ENCODE measurements at regions not wholly inside any gene's neighbourhood (a gene's known extent, or its start where the extent isn't known, plus 50 kb on each side); places are given as distances from the start of the nearest gene placed in this dataset.

GRCh38 chr1:165988817-165989216 is 161.4 kb downstream of the UCK2 start:
- no peak for TF ChIP-seq CTCF (IDR thresholded peaks at IDR 0.05)
- TF ChIP-seq POLR2A (IDR thresholded peaks at IDR 0.05): no peak
